GM12892 (cell line): ENCODE measurements at regions not wholly inside any gene's neighbourhood (a gene's known extent, or its start where the extent isn't known, plus 50 kb on each side); places are given as distances from the start of the nearest gene placed in this dataset.
"Not testable (repeated sequence)": the region's sequence is repeated elsewhere in the genome, so short reads cannot be mapped to it uniquely, and the experiment has no call there.

ENCODE experiments used
- DNase-seq: peaks from one replicate; pipeline ENCODE4 v3.0.0; 2011; ENCODE audit not compliant: insufficient read length
- FAIRE-seq: peaks from 2 replicates; lab custom pipeline; 2011; peaks lifted over from hg19 to GRCh38; lab: Jason Lieb, UNC
- POLR2A ChIP-seq: IDR thresholded peaks from 2 replicates; pipeline ENCODE4 v1.6.1; 2011; ENCODE audit warnings: low read depth, low read length, control low read depth
- POLR2AphosphoS5 ChIP-seq: IDR thresholded peaks from 2 replicates; pipeline ENCODE4 v1.6.1; 2011; ENCODE audit warnings: low read depth, low read length, control low read depth
- TAF1 ChIP-seq: IDR thresholded peaks from 2 replicates; pipeline ENCODE4 v1.6.1; 2011; ENCODE audit warnings: low read depth, mild to moderate bottlenecking, control low read depth, low read length, borderline replicate concordance

- no peak for TF ChIP-seq POLR2A
- TF ChIP-seq TAF1: no peak
- TF ChIP-seq POLR2AphosphoS5: no peak
- no peak for FAIRE-seq
- no peak for DNase-seq
These were observed 840.6 kb downstream of the NLGN4X start for GRCh38 chrX:5388087-5388486.

- no peak for FAIRE-seq
These were observed 848.2 kb downstream of the NLGN4X start for GRCh38 chrX:5380426-5380825.

GRCh38 chrX:5341902-5342301 is 886.8 kb downstream of the NLGN4X start:
- TF ChIP-seq TAF1 (no peak), POLR2AphosphoS5 (no peak), POLR2A (no peak)
- FAIRE-seq (no peak), DNase-seq (no peak)

More at GRCh38 chrX:5380426-5380825, 848.2 kb downstream of the NLGN4X start:
- no peak for DNase-seq
- TF ChIP-seq POLR2AphosphoS5 (no peak), POLR2A (no peak), TAF1 (no peak)

- no peak for FAIRE-seq
- DNase-seq: no peak
- TF ChIP-seq TAF1 (no peak), POLR2AphosphoS5 (no peak), POLR2A (no peak)
These were observed 891.5 kb downstream of the NLGN4X start for GRCh38 chrX:5337160-5337559.

GRCh38 chrX:5324546-5324945 is 904.1 kb downstream of the NLGN4X start:
- TF ChIP-seq POLR2AphosphoS5: no peak
- no peak for TF ChIP-seq POLR2A
- TF ChIP-seq TAF1: no peak
- no peak for FAIRE-seq
- DNase-seq: no peak

- DNase-seq: no peak
- no peak for FAIRE-seq
- TF ChIP-seq POLR2A (no peak), TAF1 (no peak), POLR2AphosphoS5 (no peak)
These were observed 914.5 kb downstream of the NLGN4X start for GRCh38 chrX:5314148-5314547.

- TF ChIP-seq POLR2A: no peak
- TF ChIP-seq TAF1: no peak
- TF ChIP-seq POLR2AphosphoS5: no peak
- DNase-seq: no peak
- FAIRE-seq: no peak
These were observed 921.3 kb downstream of the NLGN4X start for GRCh38 chrX:5307416-5307815.

- DNase-seq: no peak
- no peak for FAIRE-seq
- TF ChIP-seq POLR2A (no peak), POLR2AphosphoS5 (no peak)
These were observed 922.0 kb downstream of the NLGN4X start for GRCh38 chrX:5306654-5307121.

- FAIRE-seq (no peak), DNase-seq (no peak)
- TF ChIP-seq POLR2A (no peak), TAF1 (no peak), POLR2AphosphoS5 (no peak)
These were observed 923.2 kb downstream of the NLGN4X start for GRCh38 chrX:5305452-5305851.

GRCh38 chrX:5295004-5295403 is 933.7 kb downstream of the NLGN4X start:
- no peak for DNase-seq
- no peak for TF ChIP-seq TAF1
- TF ChIP-seq POLR2A: no peak
- no peak for TF ChIP-seq POLR2AphosphoS5
- no peak for FAIRE-seq

- FAIRE-seq (no peak), DNase-seq (no peak)
- TF ChIP-seq POLR2AphosphoS5: no peak
- no peak for TF ChIP-seq TAF1
- TF ChIP-seq POLR2A: no peak
These were observed 938.0 kb downstream of the NLGN4X start for GRCh38 chrX:5290635-5291034.

GRCh38 chrX:5289949-5290348 is 938.7 kb downstream of the NLGN4X start:
- not testable (repeated sequence) for DNase-seq, FAIRE-seq

- FAIRE-seq (no peak), DNase-seq (no peak)
- TF ChIP-seq POLR2A: no peak
- TF ChIP-seq TAF1: no peak
- no peak for TF ChIP-seq POLR2AphosphoS5
These were observed 949.8 kb downstream of the NLGN4X start for GRCh38 chrX:5278908-5279307.
